Stomach (tissue), 4 donors: ENCODE measurements at regions not wholly inside any gene's neighbourhood (a gene's known extent, or its start where the extent isn't known, plus 50 kb on each side); places are given as distances from the start of the nearest gene placed in this dataset.

Source experiments
- CTCF ChIP-seq, 7 experiments: fragments of 450-650 bp in 4 of 7; fragments of 200-600 bp in 3 of 7; sonication (generic) in 3 of 7; IDR thresholded peaks; one replicate each; pipeline ENCODE4 v1.5.1; 2016 to 2019; ENCODE audit warnings: antibody characterized with exemption in 7 of 7, control low read depth in 2 of 7, mild to moderate bottlenecking in 1 of 7
- EP300 ChIP-seq: sonication (generic); formaldehyde crosslinking; IDR thresholded peaks from one replicate; pipeline ENCODE4 v1.6.1; 2017; ENCODE audit warnings: antibody characterized with exemption
- POLR2A ChIP-seq, 4 donors: fragments of 450-650 bp; IDR thresholded peaks; one replicate each; pipeline ENCODE4 v1.6.1; 2016; ENCODE audit warnings: antibody characterized with exemption in 4 of 4, control low read depth in 2 of 4, mild to moderate bottlenecking in 1 of 4, moderate library complexity in 1 of 4
- POLR2AphosphoS5 ChIP-seq, 3 donors: sonication (generic); formaldehyde crosslinking; IDR thresholded peaks; one replicate each; pipeline ENCODE4 v1.6.1; 2016; ENCODE audit warnings: antibody characterized with exemption in 3 of 3

DNA sequence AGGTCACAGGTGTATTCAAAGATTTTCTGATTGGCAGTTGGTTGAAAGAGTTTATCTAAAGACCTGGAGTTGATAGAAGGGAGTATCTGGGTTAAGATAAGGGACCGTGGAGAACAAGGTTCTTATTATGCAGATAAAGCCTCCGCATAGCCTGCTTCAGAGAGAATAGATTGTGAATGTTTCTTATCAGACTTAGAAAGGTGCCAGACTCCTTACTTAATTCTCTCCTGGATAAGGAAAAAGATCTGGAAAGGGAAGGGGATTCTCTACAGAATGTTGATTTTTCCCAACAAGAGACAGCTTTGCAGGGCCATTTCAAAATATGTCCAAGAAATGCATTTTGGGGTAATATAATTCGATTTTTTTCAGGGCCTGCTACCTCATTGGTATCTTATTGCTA lies 341.3 kb upstream of the RARB start:
- TF ChIP-seq CTCF (IDR thresholded peaks at IDR 0.05) (no peak), POLR2A (IDR thresholded peaks at IDR 0.05) (no peak), POLR2AphosphoS5 (IDR thresholded peaks at IDR 0.05) (no peak), EP300 (no peak)
